ENCODE measurements at regions not wholly inside any gene's neighbourhood (a gene's known extent, or its start where the extent isn't known, plus 50 kb on each side); places are given as distances from the start of the nearest gene placed in this dataset.

DNA sequence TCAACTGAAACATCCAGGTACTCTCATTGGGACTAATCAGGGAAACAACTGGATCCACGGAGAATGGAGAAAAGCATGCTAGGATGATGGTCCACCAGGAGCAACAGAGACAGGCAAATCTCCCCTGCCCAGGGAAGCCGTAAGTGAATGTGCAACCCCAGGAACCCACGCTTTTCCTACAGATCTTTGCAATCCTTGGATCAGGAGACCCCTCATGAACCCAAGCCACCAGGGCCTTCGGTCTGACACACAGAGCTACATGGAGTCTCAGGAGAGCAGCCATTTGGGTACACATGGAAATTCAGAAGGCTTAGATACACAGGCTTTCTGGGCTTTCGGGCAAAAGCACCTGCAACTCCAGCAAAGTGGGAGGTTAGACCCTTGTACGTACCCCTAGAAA, 122.1 kb upstream of the PTCHD4 start:
- DNase-seq (ENCODE audit: low spot score), result no peak

DNA sequence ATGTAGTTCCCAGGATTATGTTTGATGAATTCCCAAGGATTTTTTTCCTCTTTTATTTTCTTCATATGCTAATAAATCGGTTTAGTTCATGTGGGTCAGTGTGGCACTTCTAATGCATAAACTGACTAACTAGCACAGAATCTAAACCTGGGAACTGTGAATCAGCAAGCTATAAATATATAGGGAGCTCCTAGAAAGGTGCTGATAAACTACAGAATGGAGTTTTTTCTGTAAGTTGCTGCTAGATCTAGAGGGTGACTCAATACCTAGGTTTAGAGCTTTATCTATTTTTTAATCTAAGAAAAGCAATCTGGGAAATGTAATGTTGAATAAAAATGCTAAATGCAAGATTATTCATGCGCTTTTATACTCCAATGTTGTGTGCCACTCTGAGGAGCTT, 118.8 kb upstream of the PTCHD4 start:
- no peak for DNase-seq (ENCODE audit: low spot score)

DNA sequence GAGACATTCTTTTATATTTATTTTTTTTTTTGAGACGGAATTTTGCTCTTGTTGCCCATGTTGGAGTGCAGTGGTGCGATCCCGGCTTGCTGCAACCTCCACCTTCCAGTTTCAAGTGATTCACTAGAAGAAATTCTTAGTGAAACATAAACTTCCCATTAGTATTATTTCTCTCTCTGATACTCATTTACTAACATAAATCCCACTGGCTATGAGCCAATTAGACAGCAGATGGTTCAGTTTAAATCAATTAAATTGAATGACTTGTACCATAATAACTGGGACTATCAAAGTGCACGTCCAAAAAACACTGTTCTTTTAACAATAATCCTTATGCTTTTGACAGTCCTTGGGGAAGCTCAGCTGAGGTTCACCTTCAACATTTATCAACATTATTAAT, 111.2 kb upstream of the PTCHD4 start:
- DNase-seq (ENCODE audit: low spot score), result no peak

DNA sequence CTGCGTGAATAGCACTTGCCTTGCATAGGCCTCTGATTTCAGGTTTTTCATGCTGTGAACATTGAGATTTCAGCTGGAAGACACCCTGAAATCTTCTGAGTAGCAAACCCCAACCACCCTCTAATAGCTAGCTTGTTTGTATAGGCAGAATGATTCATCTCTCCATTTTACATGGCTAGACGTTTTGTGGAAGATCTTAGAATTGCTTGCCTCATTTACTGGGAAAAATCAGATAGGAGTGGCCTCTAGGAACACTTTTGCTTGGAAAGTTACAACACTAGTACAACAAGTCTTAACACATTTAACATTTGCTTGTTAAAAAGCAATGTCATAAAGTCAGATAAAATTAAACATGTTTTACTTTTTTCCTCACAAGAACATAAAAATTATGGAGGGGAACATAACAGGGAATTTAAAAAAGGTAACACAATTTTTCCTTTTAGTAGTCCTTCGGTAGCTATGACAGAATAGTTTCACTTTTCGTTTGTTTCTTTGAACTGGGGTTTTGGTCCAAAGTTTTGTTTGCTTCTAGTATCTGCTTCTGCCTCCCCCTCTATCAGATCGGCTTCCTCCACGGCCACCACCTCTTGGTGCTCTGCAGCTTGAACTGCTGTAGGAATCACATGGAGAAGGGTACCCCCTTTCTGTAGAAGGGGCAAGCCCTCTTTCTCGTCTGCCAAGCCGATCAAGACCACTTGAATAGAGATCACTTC, 102.2 kb upstream of the PTCHD4 start:
- no peak for DNase-seq (ENCODE audit: low spot score)

DNA sequence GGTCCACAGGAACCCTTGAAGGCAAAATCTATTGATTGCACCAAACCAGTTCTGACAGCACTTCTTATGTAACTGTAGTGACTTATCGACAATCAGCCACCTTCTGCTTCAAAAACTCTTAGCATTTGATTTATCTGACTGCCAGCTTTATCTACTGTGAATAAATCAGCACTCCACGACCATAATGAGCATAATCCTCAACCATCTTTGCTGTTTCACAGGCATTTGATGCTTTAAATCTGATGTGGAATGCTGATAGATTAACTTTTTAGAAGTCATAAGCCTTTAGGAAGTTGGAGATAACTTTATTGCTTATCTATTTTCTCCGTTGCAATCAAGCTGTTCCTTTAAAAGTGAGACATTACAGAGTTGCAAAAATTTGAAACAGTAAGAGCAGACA, 101.5 kb upstream of the PTCHD4 start:
- DNase-seq (ENCODE audit: low spot score), result no peak

DNA sequence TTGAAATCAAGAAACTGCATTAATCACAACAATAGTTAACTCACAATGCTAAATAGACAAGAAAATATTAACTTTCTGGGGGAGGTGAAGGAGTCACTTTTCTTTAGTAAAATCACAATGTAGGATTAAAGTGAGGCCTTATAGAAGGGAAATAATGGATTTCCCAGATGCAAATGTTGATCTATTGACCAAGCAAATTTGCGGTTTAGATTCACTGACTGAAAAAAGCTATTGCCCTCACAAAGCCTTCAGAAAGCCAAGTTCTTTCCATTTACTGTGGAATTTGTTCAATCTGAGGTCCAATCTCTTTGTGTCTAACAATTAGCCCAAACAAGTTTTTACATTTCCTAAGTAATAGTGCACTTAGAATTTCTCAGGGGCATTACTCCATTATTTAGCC, 95.1 kb upstream of the PTCHD4 start:
- no peak for DNase-seq (ENCODE audit: low spot score)

DNA sequence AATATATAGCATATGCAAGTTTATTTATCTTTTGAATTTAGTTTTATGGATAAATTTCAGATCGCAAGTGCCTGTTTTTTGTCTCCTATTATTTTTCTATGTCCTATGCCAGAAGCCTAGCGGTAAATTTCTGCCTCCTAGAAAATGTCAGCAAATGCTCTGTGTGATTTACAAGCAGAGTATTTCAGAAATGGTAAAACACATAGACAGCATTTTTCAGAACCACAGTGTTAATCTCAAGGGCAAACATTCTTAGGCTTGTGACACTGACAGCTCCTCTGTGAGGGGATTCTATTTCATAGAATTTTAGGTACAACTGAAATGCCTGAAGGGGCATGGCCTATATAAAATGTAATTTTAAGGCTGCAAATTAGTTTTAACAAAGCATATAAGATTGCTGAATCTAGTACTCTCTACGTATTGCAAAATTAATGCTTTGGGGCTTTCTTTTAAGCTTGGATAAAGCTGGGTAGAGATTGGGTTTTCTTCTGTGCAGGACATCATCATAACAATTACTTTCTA, 89.9 kb upstream of the PTCHD4 start:
- DNase-seq (ENCODE audit: low spot score), result no peak

DNA sequence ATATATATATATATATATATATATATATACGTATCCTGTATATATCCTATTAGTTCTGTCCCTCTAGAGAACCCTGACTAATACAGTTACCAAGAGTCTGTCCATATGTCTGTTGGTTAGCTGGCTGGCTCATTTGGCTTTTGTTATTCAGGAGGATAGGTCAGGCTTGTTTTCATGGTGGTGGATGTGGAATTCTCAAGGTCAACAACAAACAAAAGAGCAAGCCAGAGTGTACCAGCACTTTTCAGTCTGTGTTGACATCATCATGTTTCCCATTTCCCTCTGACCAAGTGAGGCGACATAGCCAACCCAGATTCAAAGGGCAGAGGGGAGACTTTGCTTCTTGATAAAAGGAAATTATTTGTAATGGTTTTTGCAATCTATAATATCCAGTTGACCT, 88.5 kb upstream of the PTCHD4 start:
- no peak for DNase-seq (ENCODE audit: low spot score)

DNA sequence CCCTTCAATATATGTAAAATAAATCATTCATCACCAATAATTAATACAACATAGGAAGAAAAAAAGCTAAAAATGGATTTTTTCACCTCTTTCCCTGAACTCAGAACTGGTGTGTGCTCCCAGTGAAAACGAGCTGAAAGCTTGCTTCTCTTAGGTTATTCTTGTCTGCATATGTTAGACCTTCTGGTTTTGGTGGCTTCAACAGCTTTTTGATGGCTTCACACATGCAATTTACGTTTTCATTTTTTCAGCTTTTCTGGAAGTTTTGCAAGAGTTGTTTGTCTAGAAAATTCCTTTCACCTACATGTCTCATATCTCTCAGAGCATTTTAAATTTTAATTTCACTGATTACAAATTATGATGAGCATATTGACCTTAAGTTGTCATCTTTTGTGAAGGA, 86.9 kb upstream of the PTCHD4 start:
- no peak for DNase-seq (ENCODE audit: low spot score)

DNA sequence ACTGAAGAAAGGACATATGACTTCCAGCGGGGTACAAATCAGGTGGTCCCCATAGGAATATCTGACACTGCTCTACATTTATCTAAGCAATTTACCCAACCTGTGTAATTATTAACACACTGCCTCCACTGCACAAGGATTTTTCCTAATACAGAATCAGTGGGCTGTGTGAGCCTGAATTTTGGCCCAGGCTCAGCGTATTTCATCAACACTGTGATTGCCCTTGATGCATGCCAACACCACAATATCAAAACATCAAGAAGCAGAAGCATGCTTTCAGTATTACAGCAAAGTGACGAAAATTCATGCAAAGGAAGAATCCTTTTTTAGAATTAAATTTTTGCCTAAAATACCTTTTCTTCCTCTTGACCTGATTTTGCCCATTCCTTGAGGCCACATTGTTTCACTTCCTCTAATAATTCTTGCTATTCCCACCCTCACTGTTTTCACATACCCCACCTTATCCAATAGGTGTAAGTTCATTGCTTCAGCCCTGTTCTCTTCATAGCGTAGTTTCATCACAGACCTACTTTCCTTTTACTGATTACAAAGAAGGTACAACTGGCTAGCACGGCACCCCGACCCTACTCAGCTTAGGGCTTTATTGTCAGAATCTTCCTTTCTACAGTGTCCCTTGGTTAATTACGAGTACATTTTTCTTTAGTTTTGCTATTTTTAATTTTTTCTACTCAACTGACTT, 83.7 kb upstream of the PTCHD4 start:
- DNase-seq (ENCODE audit: low spot score), result no peak

DNA sequence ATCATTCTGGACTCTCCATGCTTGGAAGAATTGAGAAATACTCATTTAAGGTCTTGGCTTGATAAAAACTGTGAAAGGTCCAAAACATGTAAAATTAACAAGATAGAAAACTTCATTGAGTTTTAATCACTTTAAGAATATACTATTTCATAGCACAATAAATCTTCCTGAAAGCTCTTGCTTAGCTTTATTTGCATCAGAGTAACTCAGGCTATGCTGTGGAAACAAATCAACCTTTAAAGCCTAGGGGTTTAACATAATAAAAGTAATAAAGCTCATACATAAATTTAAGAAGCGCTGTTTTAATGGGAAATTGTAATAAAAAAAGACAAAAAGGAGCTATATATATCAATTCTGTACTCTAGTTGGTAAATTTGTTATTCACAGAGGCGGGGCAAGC, 77.2 kb upstream of the PTCHD4 start:
- DNase-seq (ENCODE audit: low spot score), result no peak

DNA sequence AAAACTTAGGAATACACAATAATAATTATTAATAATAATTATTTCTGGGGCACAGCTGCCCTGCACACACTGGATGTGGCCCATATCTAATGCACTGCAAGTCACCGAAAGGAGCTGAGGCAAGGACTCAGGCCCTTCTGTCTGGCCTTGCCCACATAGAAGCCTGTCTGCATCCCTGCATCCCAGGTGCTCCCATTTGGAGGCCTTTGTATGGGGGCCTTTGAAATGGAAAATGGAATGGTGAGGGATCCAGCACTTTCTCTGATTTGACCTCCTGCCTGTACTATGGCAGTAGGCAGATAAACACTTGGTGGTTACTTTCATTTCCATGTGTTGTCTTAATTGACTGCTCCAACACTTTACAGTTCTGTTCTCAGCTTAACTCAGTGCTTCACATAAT, 75.7 kb upstream of the PTCHD4 start:
- DNase-seq (ENCODE audit: low spot score), result no peak

DNA sequence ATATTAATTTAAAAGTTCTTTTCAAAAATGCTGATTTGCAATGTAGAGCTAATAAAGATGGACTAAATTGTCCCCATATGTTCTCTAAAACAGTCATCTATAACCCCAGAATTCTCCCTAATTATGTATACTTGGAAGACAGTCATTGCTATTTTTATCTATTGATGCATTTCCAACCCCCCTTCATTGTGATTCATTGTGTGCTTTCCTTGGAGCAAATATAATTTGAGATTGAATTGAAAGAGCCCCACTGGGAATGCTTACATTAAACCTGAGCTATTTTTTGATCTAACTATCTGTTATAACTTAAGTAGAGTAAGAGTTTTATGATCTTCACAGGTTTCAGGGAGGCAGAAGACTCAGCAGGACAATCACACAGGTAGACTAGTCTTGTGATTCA, 73.7 kb upstream of the PTCHD4 start:
- DNase-seq (ENCODE audit: low spot score), result no peak

DNA sequence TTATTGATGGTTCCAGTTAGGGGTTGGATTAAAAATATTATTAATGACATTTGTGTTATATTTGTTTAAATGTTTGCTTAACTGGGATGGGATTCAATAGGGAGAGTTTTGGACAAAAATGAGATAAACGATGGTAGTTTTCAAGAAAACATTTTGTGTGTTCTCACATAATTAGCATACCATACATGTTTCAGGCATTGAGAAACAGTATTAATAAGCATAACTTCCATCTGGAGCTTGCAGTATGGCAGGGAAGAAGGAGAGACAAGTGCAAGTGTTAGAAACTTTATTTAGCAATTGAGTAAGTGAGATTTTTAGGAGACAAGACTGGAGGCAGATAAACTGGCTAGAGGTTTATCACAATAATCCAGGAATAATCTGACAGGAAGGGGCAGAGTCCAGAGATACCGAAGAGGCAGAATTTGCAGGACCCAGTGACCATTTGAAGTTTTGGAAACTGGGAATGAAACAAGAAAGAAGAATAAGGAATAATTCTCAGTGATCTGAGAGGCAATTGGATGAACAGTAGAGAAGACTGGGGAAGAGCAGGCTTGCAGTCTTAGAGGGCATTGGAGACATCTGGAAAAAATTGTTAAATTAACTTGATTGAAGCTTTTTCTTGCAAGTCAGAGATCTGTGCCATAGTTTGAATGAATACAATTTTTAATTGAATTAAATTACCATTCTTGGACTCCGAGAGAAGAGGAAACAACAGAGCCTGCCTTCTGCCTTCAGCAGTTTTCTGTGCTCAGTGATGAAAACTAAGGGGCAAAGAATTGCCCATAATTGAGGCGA, 73.0 kb upstream of the PTCHD4 start:
- no peak for DNase-seq (ENCODE audit: low spot score)

DNA sequence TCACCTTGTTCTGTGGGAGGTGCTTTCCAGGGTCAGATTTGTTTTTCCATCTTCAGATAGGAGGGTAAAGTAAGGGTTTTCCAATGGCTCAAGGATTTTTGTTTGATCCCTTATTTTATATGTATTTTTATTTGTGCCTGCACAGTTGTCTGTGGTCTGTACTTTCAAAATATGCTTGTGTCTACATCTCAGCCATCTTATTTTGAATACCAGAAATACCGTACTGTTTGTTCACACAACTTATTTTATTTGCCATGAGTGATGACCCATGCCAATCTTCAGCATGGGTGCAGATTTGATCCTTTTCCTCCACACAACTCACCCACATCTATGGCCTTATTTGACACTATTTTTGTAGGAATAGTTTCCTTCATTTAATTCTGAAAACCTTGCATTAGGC, 72.2 kb upstream of the PTCHD4 start:
- DNase-seq (ENCODE audit: low spot score), result no peak

DNA sequence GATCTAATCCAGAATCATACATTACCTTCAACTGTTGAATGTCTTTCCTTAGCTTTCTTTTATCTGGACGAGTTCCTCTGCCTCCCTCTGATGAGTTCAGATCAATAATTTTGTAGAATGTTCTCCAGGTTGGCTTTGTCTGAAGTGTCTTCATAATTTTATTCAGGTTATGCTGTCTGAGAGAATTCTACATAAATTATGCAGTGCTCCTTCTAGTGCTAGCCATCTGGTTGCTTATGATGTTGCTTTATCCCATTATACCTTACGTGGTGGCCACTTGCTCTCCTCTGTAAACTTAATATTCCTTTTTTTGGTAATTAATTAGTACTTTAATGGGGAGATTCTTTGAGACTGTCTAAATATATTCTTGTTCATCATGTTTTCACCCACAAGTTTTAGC, 67.7 kb upstream of the PTCHD4 start:
- DNase-seq (ENCODE audit: low spot score), result no peak

DNA sequence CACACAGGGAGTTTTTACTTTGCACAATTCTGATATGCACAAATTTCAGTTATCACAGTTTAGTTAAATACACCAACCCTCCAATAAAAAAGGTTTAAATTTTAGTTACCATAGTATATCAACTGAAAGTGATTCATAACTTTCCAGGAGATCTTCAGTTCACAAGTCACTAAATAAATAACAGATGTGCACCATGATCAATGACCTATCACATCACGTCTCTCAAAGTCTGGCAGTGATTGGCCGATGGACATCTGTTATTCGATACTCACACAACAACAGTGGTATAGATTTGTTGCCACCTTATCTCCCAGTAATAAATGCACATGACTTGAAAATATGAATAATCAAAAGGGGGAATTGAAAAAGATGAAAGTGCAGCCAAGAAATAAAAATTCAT, 66.8 kb upstream of the PTCHD4 start:
- DNase-seq (ENCODE audit: low spot score), result no peak

DNA sequence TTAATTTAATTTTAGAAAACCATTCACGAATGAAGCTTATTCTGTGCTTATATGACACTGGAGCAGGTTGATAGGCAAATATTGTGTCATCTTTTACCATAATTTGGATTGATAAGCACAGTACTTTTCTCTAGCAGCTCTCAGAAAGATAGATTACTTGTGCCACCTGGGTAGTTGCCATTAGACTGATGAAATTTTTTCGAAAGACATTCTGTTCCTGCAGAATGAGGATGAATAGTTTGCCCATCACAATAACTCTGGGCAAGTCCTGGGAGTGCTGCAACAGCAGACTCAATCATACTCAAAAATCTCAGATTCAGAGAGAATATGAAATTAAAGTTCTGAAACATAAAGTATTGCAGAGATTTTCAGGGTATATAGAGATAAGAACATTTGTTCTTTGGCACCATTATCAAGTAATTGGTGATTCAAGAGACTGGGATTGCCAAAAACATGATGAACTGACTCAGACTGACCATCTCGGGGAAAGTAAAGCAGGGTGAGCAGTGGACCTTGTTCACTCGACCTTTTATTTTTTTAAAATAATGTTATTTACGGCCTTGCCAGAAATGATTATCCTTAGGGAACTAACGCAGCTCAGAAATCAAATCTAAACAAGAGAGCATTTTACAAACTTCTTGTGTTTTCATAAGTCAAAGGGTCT, 65.8 kb upstream of the PTCHD4 start:
- no peak for DNase-seq (ENCODE audit: low spot score)

DNA sequence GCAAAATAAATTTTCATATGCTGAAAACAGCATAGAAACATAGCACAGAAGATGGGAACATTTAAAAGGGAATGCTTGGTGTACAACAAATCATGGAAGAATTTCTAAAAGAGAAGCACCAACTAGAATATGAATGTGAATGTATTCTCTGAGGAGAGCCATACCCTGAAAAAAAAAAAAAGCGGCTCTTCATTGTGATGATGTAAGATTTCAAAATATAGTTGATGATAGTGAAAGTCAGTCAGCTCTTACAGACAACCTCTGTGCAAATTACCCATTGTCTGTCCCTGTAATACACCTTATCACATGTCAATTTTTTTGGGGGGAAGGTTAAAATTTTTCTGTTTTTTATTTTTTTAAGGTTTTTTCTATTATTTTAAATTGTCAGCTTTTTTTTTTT, 58.6 kb upstream of the PTCHD4 start:
- DNase-seq (ENCODE audit: low spot score), result no peak

Data from hepatic stellate cell (primary cell).